GM12892 (cell line): ENCODE measurements at regions not wholly inside any gene's neighbourhood (a gene's known extent, or its start where the extent isn't known, plus 50 kb on each side); places are given as distances from the start of the nearest gene placed in this dataset.
"Not testable (repeated sequence)": the region's sequence is repeated elsewhere in the genome, so short reads cannot be mapped to it uniquely, and the experiment has no call there.

Experiments
- POLR2A ChIP-seq: IDR thresholded peaks from 2 replicates; pipeline ENCODE4 v1.6.1; 2011; ENCODE audit warnings: low read depth, low read length, control low read depth
- POLR2AphosphoS5 ChIP-seq: IDR thresholded peaks from 2 replicates; pipeline ENCODE4 v1.6.1; 2011; ENCODE audit warnings: low read depth, low read length, control low read depth
- TAF1 ChIP-seq: IDR thresholded peaks from 2 replicates; pipeline ENCODE4 v1.6.1; 2011; ENCODE audit warnings: low read depth, mild to moderate bottlenecking, control low read depth, low read length, borderline replicate concordance

GRCh38 chr6:93835026-93835425 is 415.7 kb upstream of the EPHA7 start:
- not testable (repeated sequence) for TF ChIP-seq POLR2AphosphoS5, POLR2A, TAF1
